ENCODE measurements at regions not wholly inside any gene's neighbourhood (a gene's known extent, or its start where the extent isn't known, plus 50 kb on each side); places are given as distances from the start of the nearest gene placed in this dataset.
"Not testable (repeated sequence)": the region's sequence is repeated elsewhere in the genome, so short reads cannot be mapped to it uniquely, and the experiment has no call there.

GRCh38 chr4:141290771-141291170, 70.1 kb downstream of the ZNF330 start:
- no peak for DNase-seq (ENCODE audit: low read depth in 3 of 3, low spot score in 2 of 3)

GRCh38 chr4:141294306-141294705, 73.6 kb downstream of the ZNF330 start:
- no peak for DNase-seq (ENCODE audit: low read depth in 3 of 3, low spot score in 2 of 3)

GRCh38 chr4:141301216-141301615, 80.5 kb downstream of the ZNF330 start:
- no peak for DNase-seq (ENCODE audit: low read depth in 3 of 3, low spot score in 2 of 3)

GRCh38 chr4:141302924-141303323, 82.2 kb downstream of the ZNF330 start:
- DNase-seq (ENCODE audit: low read depth in 3 of 3, low spot score in 2 of 3): no peak

- no peak for DNase-seq (ENCODE audit: low read depth in 3 of 3, low spot score in 2 of 3)
Measured at GRCh38 chr4:141304346-141304745, 83.7 kb downstream of the ZNF330 start.

GRCh38 chr4:141306331-141306730, 85.6 kb downstream of the ZNF330 start:
- no peak for DNase-seq (ENCODE audit: low read depth in 3 of 3, low spot score in 2 of 3)

GRCh38 chr4:141307241-141307689, 86.6 kb downstream of the ZNF330 start:
- peak; percentile 32 to 51 (median 36) for DNase-seq (ENCODE audit: low read depth in 3 of 3, low spot score in 2 of 3)

GRCh38 chr4:141309874-141310273, 89.2 kb downstream of the ZNF330 start:
- DNase-seq (ENCODE audit: low read depth in 3 of 3, low spot score in 2 of 3): no peak

GRCh38 chr4:141311246-141312204, 90.8 kb downstream of the ZNF330 start:
- no peak for DNase-seq (ENCODE audit: low read depth in 3 of 3, low spot score in 2 of 3)

- DNase-seq (ENCODE audit: low read depth in 3 of 3, low spot score in 2 of 3): no peak
Measured at GRCh38 chr4:141314627-141315026, 93.9 kb downstream of the ZNF330 start.

GRCh38 chr4:141328560-141329173, 108.0 kb downstream of the ZNF330 start:
- no peak for DNase-seq (ENCODE audit: low read depth in 3 of 3, low spot score in 2 of 3)

GRCh38 chr4:141329174-141329569, 108.5 kb downstream of the ZNF330 start:
- no peak for DNase-seq (ENCODE audit: low read depth in 3 of 3, low spot score in 2 of 3)

- no peak for DNase-seq (ENCODE audit: low read depth in 3 of 3, low spot score in 2 of 3)
Measured at GRCh38 chr4:141330616-141331015, 109.9 kb downstream of the ZNF330 start.

GRCh38 chr4:141331534-141332358, 111.1 kb downstream of the ZNF330 start:
- DNase-seq (ENCODE audit: low read depth in 3 of 3, low spot score in 2 of 3): no peak

GRCh38 chr4:141332359-141333181, 111.9 kb downstream of the ZNF330 start:
- not testable (repeated sequence) for DNase-seq (ENCODE audit: low read depth in 3 of 3, low spot score in 2 of 3)

GRCh38 chr4:141333456-141334230, 112.9 kb downstream of the ZNF330 start:
- DNase-seq (ENCODE audit: low read depth in 3 of 3, low spot score in 2 of 3): not testable (repeated sequence)

GRCh38 chr4:141335166-141335565, 114.5 kb downstream of the ZNF330 start:
- DNase-seq (ENCODE audit: low read depth in 3 of 3, low spot score in 2 of 3): no peak

- DNase-seq (ENCODE audit: low read depth in 3 of 3, low spot score in 2 of 3): no peak
Measured at GRCh38 chr4:141338238-141338637, 117.5 kb downstream of the ZNF330 start.

GRCh38 chr4:141339391-141339790, 118.7 kb downstream of the ZNF330 start:
- peak in 1 of 3 donors; percentile 38 for DNase-seq (ENCODE audit: low read depth in 3 of 3, low spot score in 2 of 3)

Data from right renal cortex interstitium (tissue), 3 donors.